Inflammatory macrophage (primary cell): ENCODE measurements at regions not wholly inside any gene's neighbourhood (a gene's known extent, or its start where the extent isn't known, plus 50 kb on each side); places are given as distances from the start of the nearest gene placed in this dataset.

Source experiments
- DNase-seq, 2 donors: peaks; one replicate each; pipeline ENCODE4 v3.0.0-alpha.2; 2020 to 2022

DNA sequence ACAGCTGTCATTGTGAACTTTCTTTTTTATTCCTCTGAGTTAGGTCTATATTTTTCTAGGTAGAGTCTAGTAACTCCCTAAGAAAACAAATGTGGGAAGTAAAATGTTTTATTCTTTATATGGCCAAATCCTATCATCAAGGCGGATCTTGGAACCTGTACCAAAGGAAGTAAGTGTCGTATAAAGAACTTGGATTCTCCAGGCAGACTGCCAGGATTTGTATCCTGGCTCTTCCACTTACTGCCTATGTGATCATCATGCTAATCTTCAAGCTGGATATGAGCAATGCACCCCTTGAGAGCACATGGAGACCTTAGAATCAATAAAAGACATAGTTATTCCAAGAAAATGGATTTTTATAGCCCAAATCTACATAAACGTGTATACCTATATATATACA is 286.5 kb downstream of the PCDH17 start:
- no peak for DNase-seq

DNA sequence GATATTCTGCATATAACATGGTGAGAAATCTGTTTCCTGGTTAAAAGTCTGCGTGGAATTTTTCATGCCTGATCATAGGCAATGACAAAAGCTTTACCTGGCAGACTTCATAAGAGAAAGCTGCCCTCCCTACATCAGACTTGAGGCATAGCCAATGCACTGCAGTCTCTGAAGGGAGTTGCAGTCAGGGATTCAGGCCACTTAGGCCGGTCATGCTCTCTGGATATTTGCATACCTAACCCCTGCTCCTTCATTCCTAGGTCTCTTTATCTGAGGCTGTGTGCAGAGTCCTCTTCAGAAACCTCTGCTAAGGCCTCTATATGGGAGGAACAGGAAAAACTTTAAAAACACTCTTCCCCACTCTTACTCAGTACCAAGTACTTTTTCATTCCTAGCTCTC is 287.4 kb downstream of the PCDH17 start:
- DNase-seq, result no peak

DNA sequence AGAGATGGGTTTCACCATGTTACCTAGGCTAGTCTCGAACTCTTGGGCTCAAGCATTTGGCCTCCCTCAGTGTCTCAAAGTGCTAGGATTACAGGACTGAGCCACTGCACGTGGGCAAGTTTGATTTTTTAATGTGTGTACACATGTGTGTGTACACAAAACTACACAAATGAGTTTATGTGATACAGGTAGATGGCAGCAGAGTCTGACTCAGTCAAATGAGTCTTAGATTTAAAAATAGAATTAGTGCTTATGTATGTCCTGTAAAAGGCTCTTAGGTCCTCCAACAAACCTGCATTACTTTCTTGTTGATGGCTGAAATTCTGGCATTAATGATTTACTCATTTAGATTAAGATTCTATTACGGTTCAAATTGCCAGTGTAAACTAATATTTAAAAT is 293.7 kb downstream of the PCDH17 start:
- DNase-seq, result no peak

DNA sequence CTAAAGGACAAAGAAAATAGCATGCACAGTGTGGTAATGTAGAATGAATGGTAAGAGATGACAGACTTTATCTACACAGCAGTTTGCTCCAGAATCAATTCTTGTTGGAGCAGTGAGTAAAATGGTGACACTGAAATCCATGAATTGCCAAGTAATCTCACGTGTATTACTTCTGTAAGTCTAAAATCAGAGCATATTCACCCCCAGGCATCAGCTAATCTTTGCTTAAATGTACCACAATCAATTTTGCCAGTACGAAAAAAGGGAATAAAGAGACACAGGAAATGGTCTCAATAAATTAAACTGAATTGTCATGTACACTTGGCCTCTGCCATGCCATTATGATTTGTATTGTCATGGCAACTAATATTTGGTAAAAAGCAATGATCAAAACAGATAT is 294.2 kb downstream of the PCDH17 start:
- no peak for DNase-seq

DNA sequence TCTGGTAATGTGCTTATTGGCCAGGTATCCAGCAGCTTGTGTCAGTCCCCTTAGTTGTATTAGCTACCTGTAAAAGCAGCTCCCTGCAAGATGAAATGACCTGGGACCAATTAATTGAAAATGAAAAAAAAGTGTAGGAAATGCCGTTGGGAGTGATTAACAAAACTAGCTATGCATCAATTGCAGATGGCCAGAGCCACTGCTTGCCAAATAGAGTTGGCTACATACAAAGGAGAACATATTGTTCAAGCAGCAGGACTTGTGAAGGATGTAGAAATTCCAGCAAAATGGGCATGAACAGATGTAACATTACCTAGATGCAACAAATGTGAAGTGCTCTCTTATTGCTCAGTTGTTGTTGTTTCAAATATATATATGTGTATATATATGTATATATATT is 300.5 kb downstream of the PCDH17 start:
- no peak for DNase-seq

DNA sequence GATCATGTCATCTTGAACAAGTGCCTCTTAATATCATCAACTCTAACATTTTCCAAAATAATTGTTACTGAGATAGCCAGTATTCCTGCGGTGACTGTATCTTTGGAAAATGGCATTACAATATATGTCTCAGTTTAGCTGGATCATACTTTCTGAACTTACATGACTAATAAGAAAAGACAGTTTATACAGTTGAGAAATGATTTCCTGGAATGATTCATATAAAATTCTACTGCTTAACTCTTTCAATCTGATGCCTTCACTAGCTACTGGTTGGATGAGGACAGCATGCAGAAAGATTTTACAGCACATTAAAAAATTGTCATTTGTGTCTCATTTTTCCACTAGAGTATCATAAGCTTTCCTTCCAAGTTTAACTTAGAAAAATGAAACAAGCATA is 302.1 kb downstream of the PCDH17 start:
- DNase-seq, result no peak

DNA sequence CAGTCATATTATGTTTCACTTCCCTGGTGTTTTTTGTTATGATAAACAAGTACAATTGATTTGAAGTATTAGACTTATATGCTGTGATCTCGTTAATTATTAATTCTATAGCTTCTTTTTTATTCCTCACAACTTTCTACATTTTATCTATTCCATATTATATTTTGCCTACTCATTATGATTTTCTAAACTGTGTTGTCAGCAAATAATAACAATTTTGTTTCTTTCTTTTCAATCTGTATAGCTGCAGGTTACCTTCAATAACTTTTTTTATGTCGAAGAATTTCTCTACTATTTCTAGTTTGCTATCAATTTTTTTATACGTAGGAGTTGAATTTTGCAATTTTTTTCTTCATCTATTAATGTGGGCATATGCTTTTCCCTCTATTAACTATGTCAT is 304.4 kb downstream of the PCDH17 start:
- no peak for DNase-seq

DNA sequence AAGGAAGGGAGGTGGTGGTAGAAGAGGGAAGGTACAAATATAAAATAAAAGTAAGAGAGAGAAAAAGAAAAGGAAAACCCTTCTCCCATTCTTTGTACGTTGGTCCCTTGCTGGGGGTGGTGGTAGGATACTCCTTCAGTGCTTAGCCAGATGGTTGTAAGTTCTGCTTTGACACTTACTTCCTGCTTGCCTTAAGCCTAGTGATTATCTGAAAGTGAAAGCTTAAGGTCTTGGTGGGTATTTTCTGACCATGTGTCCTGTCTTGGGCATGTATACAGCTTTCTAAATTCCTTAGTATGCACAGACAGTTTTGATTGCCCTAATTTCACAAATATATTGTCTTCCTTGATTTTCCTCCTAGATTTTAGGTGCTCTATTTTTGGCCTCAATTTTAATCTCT is 314.8 kb downstream of the PCDH17 start:
- no peak for DNase-seq

DNA sequence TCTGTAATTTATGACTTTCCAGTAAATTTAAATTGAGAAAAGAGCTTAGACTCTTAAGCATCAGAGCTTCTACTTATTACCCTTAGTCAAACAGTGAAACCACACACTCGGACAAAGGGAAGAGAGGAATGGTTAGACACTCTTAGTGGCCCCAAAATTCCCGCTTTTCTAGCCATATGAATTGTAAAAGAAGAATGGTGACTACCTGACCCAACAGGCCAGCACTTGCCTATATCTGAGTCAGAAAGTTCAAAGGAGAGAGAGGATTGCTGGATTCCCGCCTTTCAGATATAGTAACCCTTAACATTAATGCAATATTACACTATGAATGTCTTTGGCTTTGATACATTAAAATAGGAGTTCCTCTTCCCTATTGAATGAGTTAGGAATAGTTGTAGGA is 317.3 kb downstream of the PCDH17 start:
- no peak for DNase-seq

DNA sequence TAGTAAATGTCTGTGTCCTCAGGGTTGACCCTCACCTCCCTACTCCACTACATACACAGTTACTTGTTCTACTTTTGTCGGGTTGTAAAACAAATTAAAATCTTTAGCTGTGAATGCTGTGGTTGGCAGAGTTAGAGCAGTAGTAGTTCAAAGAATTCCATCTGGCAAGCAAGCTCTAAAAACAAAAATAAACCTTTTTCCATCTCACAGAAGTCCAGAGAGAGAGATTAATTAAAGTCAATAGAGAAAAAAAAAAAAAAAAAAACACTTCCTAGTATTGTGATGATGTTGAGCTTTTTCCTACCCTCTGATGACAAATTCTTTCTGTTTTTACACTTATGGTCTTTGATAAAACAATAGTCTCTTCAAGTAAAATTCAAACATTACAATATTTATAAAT is 338.4 kb downstream of the PCDH17 start:
- no peak for DNase-seq

DNA sequence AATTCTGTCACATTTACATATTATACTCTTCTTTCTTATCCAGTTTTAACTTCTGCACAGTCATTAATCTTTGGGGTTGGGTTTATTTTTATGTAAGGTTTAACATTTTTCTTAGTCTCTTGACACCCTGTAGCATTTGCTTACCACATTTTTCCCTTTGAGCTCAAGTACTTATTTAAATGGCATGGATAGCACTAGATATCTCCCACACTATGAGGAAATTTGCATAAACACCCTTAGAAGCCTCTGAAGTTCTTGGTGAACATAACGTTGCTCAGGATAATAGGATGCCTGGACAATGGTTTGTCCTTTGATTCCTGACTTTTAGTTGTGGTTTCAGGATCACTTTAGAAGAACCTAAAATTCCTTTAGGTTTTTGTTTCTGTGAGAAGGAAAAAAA is 338.9 kb downstream of the PCDH17 start:
- no peak for DNase-seq

DNA sequence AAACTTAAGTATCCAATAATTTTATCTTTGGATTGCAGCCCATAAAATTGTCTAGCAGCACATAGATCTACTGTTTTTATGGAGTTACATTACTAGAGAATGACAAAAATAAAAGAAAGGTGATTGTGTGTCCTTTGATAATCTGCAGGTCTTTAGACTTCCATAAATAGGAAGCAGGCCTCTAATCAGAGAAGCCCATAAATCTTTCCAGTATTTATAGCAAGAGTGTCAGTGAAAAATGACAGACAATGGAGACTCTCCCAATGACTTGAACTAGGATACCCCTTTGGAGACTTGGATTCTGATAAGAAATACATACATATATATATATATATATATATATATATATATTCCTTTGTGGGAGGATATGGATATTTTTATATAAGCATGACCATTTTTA is 351.2 kb downstream of the PCDH17 start:
- DNase-seq, result no peak

DNA sequence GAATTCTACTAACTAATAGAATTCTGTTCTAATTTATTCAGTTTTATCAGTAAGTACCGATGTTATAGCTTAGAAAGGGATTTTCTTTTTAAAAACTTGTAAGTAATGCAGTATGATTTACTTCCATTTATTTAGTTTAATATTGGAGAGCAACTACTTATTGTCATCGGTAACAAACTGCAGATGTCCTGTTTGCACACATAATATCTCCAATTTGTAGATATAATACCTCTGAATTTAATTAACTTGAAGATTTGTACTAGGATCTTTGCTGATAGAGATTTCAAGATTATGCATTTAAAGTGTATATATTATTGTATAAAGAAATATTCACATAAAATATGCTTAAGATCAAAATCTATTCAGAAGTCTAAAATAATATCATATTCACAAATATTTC is 356.7 kb downstream of the PCDH17 start:
- no peak for DNase-seq

DNA sequence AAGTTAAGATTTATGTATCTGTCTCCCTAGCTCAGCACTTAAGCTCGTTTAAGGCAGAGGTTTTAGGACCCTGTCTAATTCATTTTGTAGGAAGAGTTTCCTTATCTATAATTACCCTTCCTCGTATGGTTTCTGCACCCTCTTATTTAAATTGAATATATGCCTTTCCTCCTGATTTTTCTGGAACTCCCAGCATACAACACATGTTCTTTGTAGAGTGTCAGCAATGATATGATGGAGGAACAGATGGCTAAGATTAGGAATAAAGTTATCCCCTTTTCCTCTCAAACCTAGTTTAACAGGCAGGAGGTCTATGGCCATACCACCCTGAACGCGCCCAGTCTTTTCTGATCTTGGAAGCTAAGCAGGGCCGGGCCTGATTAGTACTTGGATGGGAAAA is 359.5 kb downstream of the PCDH17 start:
- DNase-seq, result no peak

DNA sequence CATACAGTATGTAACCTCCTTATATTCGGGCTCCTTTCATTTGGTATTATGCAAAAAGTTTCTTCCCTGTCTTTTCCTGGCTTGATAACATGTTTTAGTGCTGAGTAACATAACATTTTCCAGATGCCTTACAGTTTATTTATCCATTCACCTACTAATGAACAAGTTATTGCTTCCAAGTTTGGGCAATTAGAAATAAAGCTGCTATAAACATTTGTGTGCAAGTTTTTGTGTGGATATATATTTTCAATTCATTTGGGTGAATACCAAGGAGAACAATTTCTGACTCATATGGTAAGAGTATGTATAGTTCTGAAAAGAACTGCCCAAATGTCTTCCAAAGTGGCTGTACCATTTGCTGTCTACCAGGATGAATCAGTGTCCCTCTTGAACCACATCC is 360.9 kb downstream of the PCDH17 start:
- no peak for DNase-seq

DNA sequence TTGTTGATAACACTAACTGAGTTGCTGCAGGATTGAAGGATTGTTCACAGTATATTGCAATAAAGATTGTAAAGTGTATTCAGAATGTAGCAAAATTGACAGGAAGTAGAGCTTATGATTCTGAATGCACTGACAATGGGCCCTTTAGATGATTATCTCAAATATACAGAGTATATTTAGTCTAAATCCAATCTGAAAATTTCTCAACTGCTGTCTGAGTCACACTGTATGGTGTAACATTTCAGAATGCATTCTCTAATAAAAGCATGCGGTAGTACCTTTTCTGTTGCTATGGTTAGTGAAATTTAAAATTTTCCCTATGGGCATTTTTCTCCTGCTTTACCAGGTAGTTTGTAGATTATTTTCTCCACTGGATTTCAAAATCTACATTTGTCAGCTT is 365.2 kb downstream of the PCDH17 start:
- DNase-seq, result no peak

DNA sequence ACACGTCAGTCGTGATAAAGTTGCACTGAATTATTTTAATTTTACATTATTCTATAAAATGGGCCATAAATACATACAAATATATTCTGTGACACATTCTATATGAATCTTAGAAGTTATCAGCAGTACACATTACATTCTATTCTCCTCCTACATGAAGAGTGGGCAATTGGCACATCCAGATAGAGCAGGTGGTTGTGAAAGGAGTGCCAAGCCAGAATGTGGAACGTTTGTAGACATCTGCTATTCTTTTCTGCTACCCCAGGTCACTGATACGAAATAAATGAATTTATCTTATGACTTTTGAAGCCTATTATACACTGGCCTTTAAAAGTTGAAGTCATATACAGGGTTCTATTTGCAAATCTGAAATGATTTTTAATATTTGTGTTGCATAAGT is 373.2 kb downstream of the PCDH17 start:
- DNase-seq, result no peak

DNA sequence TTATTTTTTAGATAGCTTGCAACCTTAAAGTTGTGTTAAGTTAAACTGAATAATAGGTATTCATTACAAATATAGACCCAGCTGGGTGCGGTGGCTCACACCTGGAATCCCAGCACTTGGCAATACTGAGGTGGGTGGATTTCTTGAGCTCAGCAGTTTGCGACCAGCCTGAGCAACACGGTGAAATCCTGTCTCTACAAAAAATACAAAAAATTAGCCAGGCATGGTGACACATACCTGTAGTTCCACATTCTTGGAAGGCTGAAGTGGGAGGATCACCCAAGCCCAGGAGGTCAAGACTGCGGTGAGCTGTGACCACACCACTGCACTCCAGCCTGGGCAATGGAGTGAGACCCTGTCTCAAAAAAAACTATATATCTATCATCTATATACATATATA is 386.5 kb downstream of the PCDH17 start:
- no peak for DNase-seq

DNA sequence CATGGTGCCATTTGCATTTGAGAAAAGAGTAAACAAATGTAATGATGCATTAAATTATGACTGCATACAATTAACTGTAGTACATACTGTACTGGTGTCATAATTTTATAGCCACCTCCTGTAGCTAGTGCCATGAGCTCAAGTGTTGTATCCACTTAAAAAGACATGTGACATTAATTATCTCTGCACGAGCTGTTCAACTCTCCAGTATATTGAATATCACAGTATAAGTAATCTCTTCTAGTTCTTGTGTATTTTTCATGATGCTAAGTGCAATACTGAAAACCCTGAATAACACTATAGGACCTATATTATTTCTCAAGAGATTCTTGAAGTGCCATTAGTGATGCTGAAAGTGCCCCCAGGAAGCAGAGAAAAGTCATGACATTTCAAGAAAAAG is 387.3 kb downstream of the PCDH17 start:
- no peak for DNase-seq

DNA sequence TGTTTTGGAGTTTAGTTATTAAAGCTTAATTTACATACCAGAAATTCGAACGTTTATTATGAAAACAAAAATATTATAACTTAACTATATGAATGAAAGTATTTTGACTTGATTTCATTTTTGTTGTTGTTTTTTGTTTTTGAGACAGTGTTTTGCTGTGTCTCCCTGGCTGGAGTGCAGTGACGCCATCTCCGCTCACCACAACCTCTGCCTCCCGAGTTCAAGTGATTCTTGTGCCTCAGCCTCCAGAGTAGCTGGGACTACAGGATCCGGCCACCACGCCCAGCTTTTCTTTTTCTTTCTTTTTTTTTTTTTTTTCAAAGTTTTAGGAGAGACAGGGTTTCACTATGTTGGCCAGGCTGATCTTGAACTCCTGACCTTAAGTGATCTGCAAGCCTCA is 392.6 kb downstream of the PCDH17 start:
- no peak for DNase-seq

DNA sequence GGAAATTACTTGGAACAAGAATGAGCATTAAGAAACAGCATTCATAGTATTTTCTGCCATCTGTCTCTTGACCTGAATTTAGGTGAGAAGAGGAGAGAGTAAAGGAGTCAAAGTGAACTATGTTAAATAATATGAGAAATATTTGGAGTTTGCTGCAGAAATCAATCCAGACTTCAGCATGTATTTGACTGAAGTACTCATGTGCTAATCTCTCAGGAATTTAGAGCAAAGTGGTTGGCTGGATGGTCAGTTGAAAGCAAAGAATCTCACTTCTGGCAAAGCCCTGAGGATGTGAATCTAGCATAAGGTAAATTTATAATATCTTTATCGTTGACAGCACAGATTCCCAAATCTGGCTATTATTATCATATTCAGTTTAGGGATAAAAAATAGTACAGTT is 394.3 kb downstream of the PCDH17 start:
- no peak for DNase-seq

DNA sequence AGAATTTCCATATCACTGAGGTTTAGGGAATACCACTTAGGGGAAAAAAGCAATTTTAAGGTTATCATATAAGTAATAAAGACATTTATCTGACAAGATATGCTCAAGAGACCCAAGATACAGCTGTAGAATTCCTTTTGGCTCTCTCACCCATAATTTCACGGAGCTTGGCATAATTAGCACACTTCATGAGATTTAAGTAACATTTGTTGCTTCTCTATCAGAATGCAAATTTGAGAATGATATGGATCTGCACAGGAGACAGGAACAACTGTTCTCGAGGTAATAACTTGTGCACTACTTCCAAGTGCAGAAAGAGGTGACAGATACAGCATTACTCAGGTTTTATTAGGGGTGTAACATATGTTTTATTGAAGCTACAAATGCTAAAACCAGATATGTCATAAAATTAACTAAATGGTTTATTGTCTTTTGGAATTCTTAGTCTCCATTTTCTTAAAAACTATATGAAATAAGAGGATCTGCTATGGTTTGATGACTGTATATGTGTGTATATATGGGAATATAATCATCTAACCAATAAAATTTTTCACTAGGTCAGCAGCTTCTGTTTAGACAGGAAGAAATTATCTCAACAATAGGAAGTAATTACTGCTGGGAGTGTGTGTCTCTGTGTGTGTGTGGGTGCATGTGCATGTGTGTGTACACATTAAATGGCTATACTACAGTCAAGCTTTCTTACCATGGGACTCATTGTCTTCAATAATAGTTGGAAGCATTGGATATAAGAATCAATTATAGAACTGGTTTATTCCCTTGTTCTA is 401.3 kb downstream of the PCDH17 start:
- DNase-seq, result no peak

DNA sequence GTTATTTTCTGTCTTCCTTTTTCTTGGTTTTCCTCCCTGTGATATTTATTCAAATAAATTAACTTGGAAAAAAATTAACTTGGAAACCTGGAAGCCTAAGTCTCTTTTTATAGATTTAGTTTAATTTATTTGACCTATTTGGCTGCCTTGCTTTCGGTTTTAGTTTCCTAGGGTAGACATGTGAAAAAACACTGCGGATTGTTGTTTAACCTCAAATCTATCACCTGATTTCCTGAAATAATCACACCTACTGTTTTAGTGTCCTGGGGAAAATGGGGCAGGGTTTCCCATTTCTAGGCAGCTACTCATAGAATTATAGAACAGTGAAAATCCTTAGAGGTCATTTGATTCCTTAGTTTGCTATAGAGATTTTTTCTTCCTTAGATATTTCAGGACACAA is 412.4 kb downstream of the PCDH17 start:
- DNase-seq, result no peak

DNA sequence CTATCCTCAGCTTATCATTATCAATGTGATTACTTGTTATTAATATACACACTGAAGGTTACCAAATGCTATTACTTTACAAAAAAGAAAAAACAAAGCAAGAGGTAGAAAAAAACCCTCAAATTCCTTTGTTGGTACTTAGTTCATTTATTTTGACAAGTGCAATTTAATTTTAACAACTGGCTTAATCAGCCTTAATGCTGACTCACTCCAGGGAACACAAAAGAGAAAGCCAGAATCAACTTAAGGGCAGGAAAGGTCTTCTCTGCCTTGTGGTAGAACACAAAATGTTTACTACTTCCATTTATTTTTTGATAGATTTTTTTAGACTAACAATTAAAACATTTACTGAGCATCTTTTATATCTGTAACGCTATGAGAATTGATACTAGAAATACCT is 417.1 kb downstream of the PCDH17 start:
- DNase-seq, result no peak

DNA sequence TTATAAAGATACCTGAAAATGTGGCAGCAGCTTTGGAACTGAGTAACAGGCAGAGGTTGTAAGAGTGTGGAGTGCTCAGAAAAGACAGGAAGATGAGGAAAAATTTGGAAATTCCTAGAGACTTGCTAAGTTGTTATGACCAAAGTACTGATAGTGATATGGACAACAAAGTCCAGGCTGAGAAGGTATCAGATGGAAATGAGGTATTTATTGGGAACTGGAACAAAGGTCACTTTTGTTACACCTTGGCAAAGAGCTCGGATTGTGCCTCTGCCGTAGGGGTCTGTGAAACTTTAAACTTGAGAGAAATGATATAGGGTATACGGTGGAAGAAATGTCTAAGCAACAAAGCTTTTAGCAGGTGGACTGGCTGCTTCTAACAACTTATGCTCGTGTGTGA is 419.9 kb downstream of the PCDH17 start:
- no peak for DNase-seq
